HUES48 (cell line): ENCODE measurements at regions not wholly inside any gene's neighbourhood (a gene's known extent, or its start where the extent isn't known, plus 50 kb on each side); places are given as distances from the start of the nearest gene placed in this dataset.

Experiments used
- H3K27ac ChIP-seq: one replicate; pipeline ENCODE4 v1.7.0; 2013; ENCODE audit warnings: low read depth, low read length, inconsistent platforms
- H3K27me3 ChIP-seq: 2 replicates; pipeline ENCODE4 v1.6.1; 2013; ENCODE audit warnings: mild to moderate bottlenecking, low read length; ENCODE audit not compliant: control insufficient read depth, insufficient read depth
- H3K36me3 ChIP-seq: 2 replicates; pipeline ENCODE4 v1.6.1; 2013; ENCODE audit warnings: low read length; ENCODE audit not compliant: control insufficient read depth, insufficient read depth
- H3K4me1 ChIP-seq: 2 replicates; pipeline ENCODE4 v1.6.1; 2013; ENCODE audit warnings: mild to moderate bottlenecking, low read length; ENCODE audit not compliant: control insufficient read depth, insufficient read depth
- H3K4me3 ChIP-seq: 2 replicates; pipeline ENCODE4 v1.5.1; 2013; ENCODE audit warnings: mild to moderate bottlenecking, low read depth, low read length
- H3K9ac ChIP-seq: 2 replicates; pipeline ENCODE4 v1.6.1; 2013; ENCODE audit warnings: mild to moderate bottlenecking, low read depth, low read length, moderate library complexity
- H3K9me3 ChIP-seq: 2 replicates; pipeline ENCODE4 v1.6.1; 2013; ENCODE audit warnings: low read length; ENCODE audit not compliant: control insufficient read depth, insufficient read depth

DNA sequence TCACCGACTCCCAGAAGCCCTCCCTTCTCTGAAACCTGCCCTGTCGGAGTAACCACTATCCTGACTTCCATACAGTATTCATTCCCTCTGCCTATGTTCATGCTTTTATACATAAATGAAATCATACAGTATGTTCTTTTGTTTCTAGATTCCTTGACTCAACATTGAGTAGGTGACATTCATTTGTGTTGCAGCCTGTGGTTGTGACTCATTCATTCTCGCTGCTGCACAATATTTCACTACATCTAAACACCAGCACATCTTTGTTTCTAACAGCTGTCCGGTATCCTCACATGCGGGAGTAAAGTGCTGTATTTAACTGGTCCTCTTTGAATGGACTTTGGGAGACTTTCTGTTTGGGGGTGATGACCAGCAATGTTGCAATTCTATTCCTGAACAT lies 135.0 kb upstream of the FOXF1 start:
- Histone ChIP-seq H3K4me1 (no peaks in the 10 kb centered on the region), H3K9me3 (no peaks in the 10 kb centered on the region), H3K27me3 (no peaks in the 10 kb centered on the region), H3K36me3 (no peaks in the 10 kb centered on the region), H3K9ac (no peak overlapping the region), H3K27ac (no peak overlapping the region), H3K4me3 (no peak overlapping the region)

DNA sequence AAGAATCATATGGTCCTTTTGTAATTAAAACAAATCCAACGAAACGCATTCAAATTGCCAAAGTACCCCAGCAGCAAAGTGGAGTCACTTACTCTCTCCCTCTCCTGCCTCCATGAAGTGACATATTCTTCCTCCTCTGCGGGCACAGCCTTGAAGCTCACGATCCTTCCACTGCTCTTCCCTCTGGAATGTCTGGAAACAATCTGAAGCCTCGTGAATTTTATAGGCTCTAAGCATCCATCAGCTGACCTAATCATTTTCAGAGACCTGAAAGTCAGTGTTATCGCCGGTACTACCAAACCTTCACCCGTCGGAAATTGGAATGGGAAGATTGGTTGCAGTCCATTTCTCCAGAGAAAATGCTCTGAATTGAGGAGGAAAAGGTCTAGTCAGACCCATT lies 134.5 kb upstream of the FOXF1 start:
- no peak overlapping the region for H3K4me3 ChIP-seq
- H3K36me3 ChIP-seq: no peaks in the 10 kb centered on the region
- H3K27me3 ChIP-seq: no peaks in the 10 kb centered on the region
- no peak overlapping the region for H3K9ac ChIP-seq
- no peak overlapping the region for H3K27ac ChIP-seq
- H3K9me3 ChIP-seq: no peaks in the 10 kb centered on the region
- no peaks in the 10 kb centered on the region for H3K4me1 ChIP-seq

DNA sequence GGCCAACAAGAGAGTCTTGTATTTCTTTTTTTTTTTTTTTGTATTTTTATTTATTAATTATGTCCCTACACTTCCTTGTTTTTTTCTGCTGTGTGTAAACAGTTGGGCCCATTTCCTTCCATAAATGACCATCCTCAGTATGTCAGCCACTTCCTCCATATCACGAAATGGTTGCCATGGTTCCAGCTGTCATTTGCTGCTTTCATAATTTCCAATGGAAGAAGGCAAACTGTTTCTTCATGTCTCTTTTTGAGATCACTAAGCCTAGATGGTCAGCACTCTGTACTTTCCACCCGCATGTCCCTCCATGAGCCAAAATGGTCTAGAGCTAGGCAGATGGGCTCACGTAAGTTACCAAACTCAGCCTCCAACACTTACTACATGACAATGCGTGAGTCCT lies 133.5 kb upstream of the FOXF1 start:
- no peak overlapping the region for H3K27ac ChIP-seq
- H3K36me3 ChIP-seq: no peaks in the 10 kb centered on the region
- no peak overlapping the region for H3K9ac ChIP-seq
- no peaks in the 10 kb centered on the region for H3K27me3 ChIP-seq
- no peaks in the 10 kb centered on the region for H3K4me1 ChIP-seq
- H3K4me3 ChIP-seq: no peak overlapping the region
- no peaks in the 10 kb centered on the region for H3K9me3 ChIP-seq

DNA sequence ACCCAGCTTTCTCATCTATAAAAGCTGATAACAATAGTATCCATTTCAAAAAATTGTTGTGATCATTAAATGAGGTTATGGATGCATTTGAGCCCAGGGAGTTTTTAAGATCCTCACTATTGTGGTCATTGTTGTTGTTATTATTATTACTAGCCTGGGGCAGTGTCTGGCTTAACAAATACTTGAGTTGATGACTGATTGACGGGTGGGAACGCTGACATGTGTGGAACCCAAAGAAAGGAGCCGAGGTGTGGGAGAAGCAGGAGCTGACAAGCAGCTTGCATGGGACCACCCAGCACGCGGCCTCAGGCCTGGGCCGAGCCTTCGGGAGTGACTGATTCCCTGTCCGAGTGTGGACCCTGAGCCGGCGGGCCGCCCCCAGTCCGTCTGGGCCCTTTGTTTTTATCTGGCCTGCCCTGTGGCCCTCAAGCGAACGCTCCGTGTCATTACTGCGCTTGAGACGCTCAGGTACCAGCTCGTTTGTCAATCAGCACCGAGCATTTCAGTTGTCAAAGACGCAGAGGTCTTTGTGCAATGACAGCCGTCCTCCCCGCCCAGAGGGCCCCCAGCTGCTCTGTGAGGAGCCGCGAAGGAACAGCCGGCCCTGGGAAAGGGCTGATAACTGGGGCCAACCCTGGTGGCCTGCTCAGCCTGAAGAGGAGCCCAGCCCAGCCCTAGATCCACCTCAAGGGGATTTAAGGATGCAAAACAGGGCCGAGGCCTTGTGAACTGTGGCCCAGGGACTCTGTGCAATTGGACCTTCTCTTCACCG lies 132.9 kb upstream of the FOXF1 start:
- Histone ChIP-seq H3K36me3 (no peaks in the 10 kb centered on the region), H3K27ac (no peak overlapping the region), H3K4me1 (no peaks in the 10 kb centered on the region), H3K9ac (no peak overlapping the region), H3K9me3 (no peaks in the 10 kb centered on the region), H3K27me3 (no peaks in the 10 kb centered on the region), H3K4me3 (no peak overlapping the region)

- no peaks in the 10 kb centered on the region for H3K9me3 ChIP-seq
- no peaks in the 10 kb centered on the region for H3K4me1 ChIP-seq
- H3K36me3 ChIP-seq: no peaks in the 10 kb centered on the region
- H3K27ac ChIP-seq: no peak overlapping the region
- H3K27me3 ChIP-seq: no peaks in the 10 kb centered on the region
- no peak overlapping the region for H3K4me3 ChIP-seq
- no peak overlapping the region for H3K9ac ChIP-seq
Measured at GRCh38 chr16:86378128-86378527, 132.2 kb upstream of the FOXF1 start.

DNA sequence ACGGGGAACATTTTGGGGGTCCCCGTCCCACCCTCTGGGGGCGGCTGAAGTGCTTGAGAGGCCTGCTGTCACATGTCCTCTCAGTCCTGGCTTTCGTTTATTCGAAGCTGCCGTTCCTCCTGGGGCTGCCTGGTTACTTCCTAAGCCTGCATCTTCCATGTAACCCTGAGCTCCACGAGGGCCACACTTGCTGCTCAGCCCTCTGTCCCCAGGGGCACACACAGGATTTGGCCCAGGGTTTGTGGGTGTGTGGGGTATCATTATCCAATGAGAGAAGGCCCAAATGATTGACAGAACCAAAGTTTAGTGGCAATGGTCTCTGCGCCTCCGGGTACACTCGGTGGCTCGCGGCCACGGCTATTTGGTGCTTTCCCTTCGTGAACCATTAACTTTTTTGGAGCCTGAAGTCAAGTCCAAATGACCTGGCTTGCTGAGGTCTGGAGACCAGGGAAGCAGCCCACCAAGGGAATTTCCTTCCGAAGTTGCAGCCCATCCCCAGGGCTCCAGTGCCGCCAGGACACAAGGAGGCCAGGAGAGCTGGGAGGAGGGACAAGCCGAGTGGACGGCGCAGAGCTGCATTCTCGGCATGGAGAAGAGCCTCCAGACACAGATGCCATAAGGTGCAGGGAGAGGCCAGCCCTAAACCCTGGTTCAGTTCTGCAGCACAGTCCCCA lies 131.4 kb upstream of the FOXF1 start:
- Histone ChIP-seq H3K4me3 (no peak overlapping the region), H3K9ac (no peak overlapping the region)

DNA sequence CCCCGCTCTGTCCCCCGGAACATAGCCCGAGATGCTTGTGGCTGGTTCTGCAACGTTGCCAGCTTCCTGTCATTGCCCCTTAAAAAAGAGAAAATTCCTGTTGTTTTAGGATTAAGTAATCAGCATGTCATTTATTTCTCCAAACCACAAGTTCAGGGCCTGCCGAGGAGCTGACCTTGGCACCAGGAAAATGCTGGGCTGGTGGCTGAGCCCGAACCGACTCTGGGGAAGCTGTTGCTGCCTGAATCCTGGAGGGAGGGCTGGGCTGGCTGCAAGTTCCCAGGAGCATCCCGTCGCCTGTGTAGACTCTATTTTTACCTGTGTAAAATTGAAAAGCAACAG lies 130.9 kb upstream of the FOXF1 start:
- H3K27ac ChIP-seq: no peak overlapping the region
- no peaks in the 10 kb centered on the region for H3K27me3 ChIP-seq
- H3K9me3 ChIP-seq: no peaks in the 10 kb centered on the region
- peaks cover 4% of the 10 kb centered on the region; the same call in 1 of the 2 replicates for H3K4me1 ChIP-seq
- H3K9ac ChIP-seq: no peak overlapping the region
- no peaks in the 10 kb centered on the region for H3K36me3 ChIP-seq
- no peak overlapping the region for H3K4me3 ChIP-seq

More for the DNA sequence above, 131.4 kb upstream of the FOXF1 start:
- no peaks in the 10 kb centered on the region for H3K9me3 ChIP-seq
- no peaks in the 10 kb centered on the region for H3K27me3 ChIP-seq
- no peak overlapping the region for H3K27ac ChIP-seq
- no peaks in the 10 kb centered on the region for H3K36me3 ChIP-seq
- H3K4me1 ChIP-seq: peaks cover 4% of the 10 kb centered on the region; the same call in 1 of the 2 replicates

DNA sequence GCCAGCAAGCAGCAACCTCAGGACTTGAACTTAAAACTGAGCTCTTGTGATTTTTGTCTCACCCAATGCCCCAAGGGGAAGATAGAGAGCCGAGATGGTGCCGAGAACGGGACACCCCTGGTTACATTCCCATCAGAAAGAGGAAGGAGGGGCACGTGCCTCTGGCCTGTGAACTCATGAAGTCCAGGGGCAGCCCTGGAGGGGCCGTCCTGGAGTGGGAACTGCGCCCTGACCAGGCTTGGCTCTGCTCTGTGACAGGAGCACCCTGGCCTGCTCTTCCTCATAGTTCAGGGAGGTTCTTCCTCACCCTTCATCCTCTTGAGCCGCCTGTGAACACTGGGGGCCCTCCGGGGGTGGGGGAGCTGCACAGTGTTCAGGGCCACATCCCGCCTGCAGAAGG lies 130.3 kb upstream of the FOXF1 start:
- H3K36me3 ChIP-seq: no peaks in the 10 kb centered on the region
- H3K4me3 ChIP-seq: no peak overlapping the region
- peaks cover 4% of the 10 kb centered on the region; the same call in 1 of the 2 replicates for H3K4me1 ChIP-seq
- H3K27ac ChIP-seq: no peak overlapping the region
- H3K27me3 ChIP-seq: no peaks in the 10 kb centered on the region
- no peaks in the 10 kb centered on the region for H3K9me3 ChIP-seq
- no peak overlapping the region for H3K9ac ChIP-seq

GRCh38 chr16:86381491-86381890 lies 128.8 kb upstream of the FOXF1 start:
- no peak overlapping the region for H3K4me3 ChIP-seq
- no peak overlapping the region for H3K27ac ChIP-seq

DNA sequence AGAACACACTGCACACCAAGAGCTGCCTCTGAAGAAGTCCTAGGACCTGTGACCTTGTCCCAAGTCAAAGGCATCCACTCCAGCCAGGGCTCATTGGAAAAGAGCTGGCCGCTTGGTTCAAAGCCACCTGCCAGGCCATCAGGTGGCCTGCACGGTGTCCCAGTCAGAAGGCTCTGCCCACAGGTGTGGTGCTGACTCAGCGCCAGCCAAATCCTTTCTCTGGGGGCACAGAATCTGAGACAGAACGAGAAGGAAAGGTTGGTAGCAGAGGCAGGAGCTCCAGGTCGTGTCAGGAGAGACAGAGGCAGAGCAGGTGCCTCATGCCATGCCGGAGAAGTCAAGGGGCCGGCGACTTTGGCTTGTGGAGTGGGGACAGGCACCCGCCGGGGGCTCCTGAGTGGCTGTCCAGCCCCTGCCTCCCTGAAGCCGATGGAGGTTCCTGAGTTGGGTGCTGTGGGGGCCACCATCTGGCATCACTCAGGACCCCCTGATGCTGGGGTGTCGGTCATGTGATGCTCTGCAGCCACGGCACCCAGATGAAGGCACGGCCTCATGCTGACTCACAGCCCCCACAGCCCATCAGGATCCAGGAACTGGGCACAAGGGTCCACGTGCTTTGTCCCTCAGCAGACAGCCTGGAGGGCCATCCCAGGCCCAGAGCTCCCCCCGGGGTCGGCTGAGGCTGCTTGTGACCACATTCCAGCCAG lies 128.1 kb upstream of the FOXF1 start:
- Histone ChIP-seq H3K9me3 (no peaks in the 10 kb centered on the region), H3K27me3 (no peaks in the 10 kb centered on the region), H3K9ac (no peak overlapping the region), H3K36me3 (no peaks in the 10 kb centered on the region), H3K27ac (no peak overlapping the region), H3K4me1 (peaks cover 4% of the 10 kb centered on the region; the same call in 1 of the 2 replicates), H3K4me3 (no peak overlapping the region)

More at GRCh38 chr16:86381491-86381890, 128.8 kb upstream of the FOXF1 start:
- Histone ChIP-seq H3K9me3 (no peaks in the 10 kb centered on the region), H3K4me1 (peaks cover 4% of the 10 kb centered on the region; the same call in 1 of the 2 replicates), H3K9ac (no peak overlapping the region), H3K36me3 (no peaks in the 10 kb centered on the region), H3K27me3 (no peaks in the 10 kb centered on the region)
